Panc1 (cell line): ENCODE measurements at regions not wholly inside any gene's neighbourhood (a gene's known extent, or its start where the extent isn't known, plus 50 kb on each side); places are given as distances from the start of the nearest gene placed in this dataset.

ENCODE experiments used
- ATAC-seq: fragments of 200-7000 bp; cut with Tn5 transposase; 2 replicates; pipeline ENCODE4 v1.9.1; 2020; ENCODE audit warnings: mild to moderate bottlenecking, moderate library complexity
- BruUV-seq: library from RNA; stranded (reverse); fragments of 400-500 nt; replicated peaks from 2 replicates; lab custom pipeline; 2021; lab: Mats Ljungman, UMichigan
- CTCF ChIA-PET: fragments of 300-600 bp; sonication (Branson Sonifier 250); formaldehyde crosslinking; loops from one replicate; lab custom pipeline; 2022; ENCODE audit warnings: antibody characterized with exemption; lab: Charles Lee
- POLR2A ChIA-PET: fragments of 300-600 bp; sonication (Branson Sonifier 250); formaldehyde crosslinking; loops from one replicate; lab custom pipeline; 2022; ENCODE audit warnings: antibody characterized with exemption; lab: Charles Lee
- DNase-seq: peaks from one replicate; pipeline ENCODE4 v3.0.0-alpha.2; 2010; ENCODE audit warnings: low read depth, low spot score
- H3K27ac ChIP-seq: 2 replicates; pipeline ENCODE4 v1.5.1; 2011; ENCODE audit warnings: mild to moderate bottlenecking, low read length, inconsistent platforms
- H3K27me3 ChIP-seq: fragments of 200-500 bp; sonication (Bioruptor generic); 2 replicates; pipeline ENCODE4 v1.6.0; 2014; ENCODE audit warnings: low read length, inconsistent platforms; ENCODE audit not compliant: control insufficient read depth, insufficient read depth
- H3K36me3 ChIP-seq: fragments of 200-500 bp; sonication (Bioruptor generic); 2 replicates; pipeline ENCODE4 v1.5.1; 2014; ENCODE audit warnings: inconsistent platforms, mild to moderate bottlenecking, low read length, moderate library complexity; ENCODE audit not compliant: control insufficient read depth, insufficient read depth
- H3K4me1 ChIP-seq: 2 replicates; pipeline ENCODE4 v1.5.1; 2011; ENCODE audit warnings: inconsistent platforms, mild to moderate bottlenecking, low read length, moderate library complexity; ENCODE audit not compliant: control insufficient read depth, insufficient read depth
- H3K4me3 ChIP-seq, 2 experiments: 2 replicates each; pipeline ENCODE4 v1.5.1; 2011 to 2012; ENCODE audit warnings: low read depth in 2 of 2, low read length in 2 of 2, mild to moderate bottlenecking in 2 of 2, inconsistent platforms in 1 of 2, moderate library complexity in 1 of 2
- H3K9me3 ChIP-seq: fragments of 200-500 bp; sonication (Bioruptor generic); 2 replicates; pipeline ENCODE4 v1.5.1; 2014; ENCODE audit warnings: low read depth, mild to moderate bottlenecking, inconsistent platforms, low read length, moderate library complexity; ENCODE audit not compliant: control insufficient read depth, insufficient read depth
- POLR2AphosphoS5 ChIP-seq: IDR thresholded peaks from 2 replicates; pipeline ENCODE4 v1.6.1; 2012; ENCODE audit warnings: mild to moderate bottlenecking, low read depth, low read length, moderate library complexity
- SIN3A ChIP-seq: IDR thresholded peaks from 2 replicates; pipeline ENCODE4 v1.6.1; 2012; ENCODE audit warnings: low read depth, mild to moderate bottlenecking, low read length, moderate library complexity, borderline replicate concordance; ENCODE audit not compliant: insufficient read depth
- TCF7L2 ChIP-seq: IDR thresholded peaks from 2 replicates; pipeline ENCODE4 v1.6.1; 2011; ENCODE audit warnings: mild to moderate bottlenecking, low read depth, low read length, inconsistent platforms
- in situ Hi-C: cut with HindIII; loops from 2 replicates; pipeline ENCODE4 v1.10.0; 2016; ENCODE audit warnings: low sequenced_read_pairs, low pct_unique_long_range_greater_than_20kb
- intact Hi-C: fragments of 100-400 bp; cut with micrococcal nuclease; formaldehyde crosslinking; loops from one replicate; pipeline ENCODE4 v1.10.0; 2022; ENCODE audit not compliant: unreplicated experiment
- TF ChIP-seq, protein P1 (sequence below): fragments of 450-650 bp; IDR thresholded peaks from 2 replicates; pipeline ENCODE4 v1.5.1; 2017; ENCODE audit warnings: mild to moderate bottlenecking
- TF ChIP-seq, protein P2 (sequence below), 2 experiments: IDR thresholded peaks; 2 replicates each; pipeline ENCODE4 v1.6.1; 2011 to 2012; ENCODE audit warnings: low read depth in 2 of 2, control low read depth in 1 of 2, low read length in 1 of 2, mild to moderate bottlenecking in 1 of 2, moderate library complexity in 1 of 2; ENCODE audit not compliant: insufficient read depth in 1 of 2

DNA sequence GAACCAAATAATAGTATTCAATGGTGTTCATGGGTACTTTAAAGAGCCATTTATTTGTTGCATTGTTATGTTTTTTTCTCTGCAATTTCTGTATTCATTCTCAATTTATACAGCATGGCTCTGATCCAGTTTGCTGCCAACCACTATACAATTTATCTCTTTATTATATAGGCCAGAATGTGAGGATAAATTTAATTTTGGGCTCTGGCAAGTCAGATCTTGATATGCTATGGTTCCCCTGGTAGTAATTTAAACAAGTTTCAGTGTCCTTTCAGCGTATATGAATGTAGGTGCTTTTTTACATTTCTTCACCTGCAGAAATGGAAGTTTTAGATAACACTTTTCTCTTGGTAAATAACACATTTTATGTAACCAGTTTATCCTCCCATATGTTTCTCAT lies 1118.0 kb upstream of the SEMA6A start:
- no peaks in the 10 kb centered on the region for H3K4me1 ChIP-seq
- H3K27me3 ChIP-seq, result no peaks in the 10 kb centered on the region
- intact Hi-C loops (no loop called here), in situ Hi-C loops (no loop called here)
- BruUV-seq, result no TSS peak
- H3K36me3 ChIP-seq, result no peaks in the 10 kb centered on the region
- ChIA-PET CTCF (no interaction called here), POLR2A (no interaction called here)
- DNase-seq (no peak), ATAC-seq (no peak)
- no peak overlapping the region for H3K4me3 ChIP-seq
- TF ChIP-seq, protein P1, sequence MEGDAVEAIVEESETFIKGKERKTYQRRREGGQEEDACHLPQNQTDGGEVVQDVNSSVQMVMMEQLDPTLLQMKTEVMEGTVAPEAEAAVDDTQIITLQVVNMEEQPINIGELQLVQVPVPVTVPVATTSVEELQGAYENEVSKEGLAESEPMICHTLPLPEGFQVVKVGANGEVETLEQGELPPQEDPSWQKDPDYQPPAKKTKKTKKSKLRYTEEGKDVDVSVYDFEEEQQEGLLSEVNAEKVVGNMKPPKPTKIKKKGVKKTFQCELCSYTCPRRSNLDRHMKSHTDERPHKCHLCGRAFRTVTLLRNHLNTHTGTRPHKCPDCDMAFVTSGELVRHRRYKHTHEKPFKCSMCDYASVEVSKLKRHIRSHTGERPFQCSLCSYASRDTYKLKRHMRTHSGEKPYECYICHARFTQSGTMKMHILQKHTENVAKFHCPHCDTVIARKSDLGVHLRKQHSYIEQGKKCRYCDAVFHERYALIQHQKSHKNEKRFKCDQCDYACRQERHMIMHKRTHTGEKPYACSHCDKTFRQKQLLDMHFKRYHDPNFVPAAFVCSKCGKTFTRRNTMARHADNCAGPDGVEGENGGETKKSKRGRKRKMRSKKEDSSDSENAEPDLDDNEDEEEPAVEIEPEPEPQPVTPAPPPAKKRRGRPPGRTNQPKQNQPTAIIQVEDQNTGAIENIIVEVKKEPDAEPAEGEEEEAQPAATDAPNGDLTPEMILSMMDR, result no peak
- TF ChIP-seq, protein P2, sequence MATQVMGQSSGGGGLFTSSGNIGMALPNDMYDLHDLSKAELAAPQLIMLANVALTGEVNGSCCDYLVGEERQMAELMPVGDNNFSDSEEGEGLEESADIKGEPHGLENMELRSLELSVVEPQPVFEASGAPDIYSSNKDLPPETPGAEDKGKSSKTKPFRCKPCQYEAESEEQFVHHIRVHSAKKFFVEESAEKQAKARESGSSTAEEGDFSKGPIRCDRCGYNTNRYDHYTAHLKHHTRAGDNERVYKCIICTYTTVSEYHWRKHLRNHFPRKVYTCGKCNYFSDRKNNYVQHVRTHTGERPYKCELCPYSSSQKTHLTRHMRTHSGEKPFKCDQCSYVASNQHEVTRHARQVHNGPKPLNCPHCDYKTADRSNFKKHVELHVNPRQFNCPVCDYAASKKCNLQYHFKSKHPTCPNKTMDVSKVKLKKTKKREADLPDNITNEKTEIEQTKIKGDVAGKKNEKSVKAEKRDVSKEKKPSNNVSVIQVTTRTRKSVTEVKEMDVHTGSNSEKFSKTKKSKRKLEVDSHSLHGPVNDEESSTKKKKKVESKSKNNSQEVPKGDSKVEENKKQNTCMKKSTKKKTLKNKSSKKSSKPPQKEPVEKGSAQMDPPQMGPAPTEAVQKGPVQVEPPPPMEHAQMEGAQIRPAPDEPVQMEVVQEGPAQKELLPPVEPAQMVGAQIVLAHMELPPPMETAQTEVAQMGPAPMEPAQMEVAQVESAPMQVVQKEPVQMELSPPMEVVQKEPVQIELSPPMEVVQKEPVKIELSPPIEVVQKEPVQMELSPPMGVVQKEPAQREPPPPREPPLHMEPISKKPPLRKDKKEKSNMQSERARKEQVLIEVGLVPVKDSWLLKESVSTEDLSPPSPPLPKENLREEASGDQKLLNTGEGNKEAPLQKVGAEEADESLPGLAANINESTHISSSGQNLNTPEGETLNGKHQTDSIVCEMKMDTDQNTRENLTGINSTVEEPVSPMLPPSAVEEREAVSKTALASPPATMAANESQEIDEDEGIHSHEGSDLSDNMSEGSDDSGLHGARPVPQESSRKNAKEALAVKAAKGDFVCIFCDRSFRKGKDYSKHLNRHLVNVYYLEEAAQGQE (IDR thresholded peaks at IDR 0.05; ENCODE audit: insufficient read depth in 1 of 2, low read depth in 2 of 2, low read length in 1 of 2), result no peak
- no peak for TF ChIP-seq TCF7L2
- TF ChIP-seq POLR2AphosphoS5, result no peak
- TF ChIP-seq SIN3A, result no peak
- no peak overlapping the region for H3K27ac ChIP-seq
- H3K9me3 ChIP-seq, result no peaks in the 10 kb centered on the region

DNA sequence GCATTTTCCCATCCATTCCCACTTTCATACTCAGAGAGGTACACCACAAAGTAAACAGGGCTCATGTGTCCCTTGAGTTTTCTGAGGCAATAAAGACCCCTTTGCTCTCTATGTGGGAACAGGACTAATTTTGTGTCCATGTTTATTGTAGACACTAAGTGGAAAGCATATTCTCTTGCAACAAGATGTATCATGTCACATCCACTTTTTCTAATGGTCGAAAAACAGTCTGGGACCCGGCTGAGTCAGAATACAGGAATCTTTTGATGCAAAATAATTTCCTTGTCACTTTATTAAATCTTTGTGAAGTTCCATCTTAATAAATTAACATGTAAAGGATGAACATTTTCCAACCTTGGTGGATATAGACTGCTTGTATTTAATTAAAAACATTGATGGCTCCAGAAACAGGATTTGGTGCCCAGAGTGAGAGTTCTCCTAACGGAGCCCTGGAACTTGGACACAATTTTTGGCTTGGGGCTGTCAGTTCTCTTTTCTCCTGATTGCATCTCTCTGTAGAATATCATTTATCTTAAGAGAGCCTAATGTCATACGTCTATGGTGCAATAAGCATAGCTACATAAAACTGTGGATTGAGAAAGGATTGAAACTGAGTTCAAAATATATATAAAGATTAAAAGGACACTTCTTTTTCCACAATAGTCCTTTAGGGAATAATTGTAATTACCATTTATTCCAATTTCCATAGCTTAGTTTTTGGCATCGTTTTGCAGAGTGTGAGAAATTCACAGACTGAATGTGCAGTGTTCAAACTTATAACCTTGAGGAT lies 1116.7 kb upstream of the SEMA6A start:
- CTCF ChIA-PET, result no interaction called here
- DNase-seq (no peak), ATAC-seq (no peak)
- Histone ChIP-seq H3K36me3 (no peaks in the 10 kb centered on the region), H3K4me1 (no peaks in the 10 kb centered on the region), H3K4me3 (no peak overlapping the region), H3K9me3 (no peaks in the 10 kb centered on the region), H3K27me3 (no peaks in the 10 kb centered on the region), H3K27ac (no peak overlapping the region)
- POLR2A ChIA-PET, result no interaction called here
- in situ Hi-C loops, result no loop called here
- TF ChIP-seq TCF7L2, result no peak
- TF ChIP-seq, protein P2 (IDR thresholded peaks at IDR 0.05; ENCODE audit: insufficient read depth in 1 of 2, low read depth in 2 of 2, low read length in 1 of 2), result no peak
- no peak for TF ChIP-seq SIN3A
- TF ChIP-seq POLR2AphosphoS5, result no peak
- TF ChIP-seq, protein P1, result no peak
- intact Hi-C loops, result no loop called here
- BruUV-seq, result no TSS peak
